Liver (tissue), 3 donors: ENCODE measurements at regions not wholly inside any gene's neighbourhood (a gene's known extent, or its start where the extent isn't known, plus 50 kb on each side); places are given as distances from the start of the nearest gene placed in this dataset.

Experiments
- HNF4A ChIP-seq, 2 donors: conservative IDR thresholded peaks; 2 replicates each; pipeline ENCODE4 v1.6.1; 2016; ENCODE audit warnings: antibody characterized with exemption in 2 of 2, mild to moderate bottlenecking in 2 of 2
- TF ChIP-seq, protein P1 (sequence below): fragments of 150-350 bp; IDR thresholded peaks from 2 replicates; pipeline ENCODE4 v1.5.1; 2017; ENCODE audit warnings: improper control_type of control experiment, low read depth, low read length; ENCODE audit not compliant: missing input control
- donor health status: healthy.
- donor health status: healthy.

- TF ChIP-seq, protein P1, sequence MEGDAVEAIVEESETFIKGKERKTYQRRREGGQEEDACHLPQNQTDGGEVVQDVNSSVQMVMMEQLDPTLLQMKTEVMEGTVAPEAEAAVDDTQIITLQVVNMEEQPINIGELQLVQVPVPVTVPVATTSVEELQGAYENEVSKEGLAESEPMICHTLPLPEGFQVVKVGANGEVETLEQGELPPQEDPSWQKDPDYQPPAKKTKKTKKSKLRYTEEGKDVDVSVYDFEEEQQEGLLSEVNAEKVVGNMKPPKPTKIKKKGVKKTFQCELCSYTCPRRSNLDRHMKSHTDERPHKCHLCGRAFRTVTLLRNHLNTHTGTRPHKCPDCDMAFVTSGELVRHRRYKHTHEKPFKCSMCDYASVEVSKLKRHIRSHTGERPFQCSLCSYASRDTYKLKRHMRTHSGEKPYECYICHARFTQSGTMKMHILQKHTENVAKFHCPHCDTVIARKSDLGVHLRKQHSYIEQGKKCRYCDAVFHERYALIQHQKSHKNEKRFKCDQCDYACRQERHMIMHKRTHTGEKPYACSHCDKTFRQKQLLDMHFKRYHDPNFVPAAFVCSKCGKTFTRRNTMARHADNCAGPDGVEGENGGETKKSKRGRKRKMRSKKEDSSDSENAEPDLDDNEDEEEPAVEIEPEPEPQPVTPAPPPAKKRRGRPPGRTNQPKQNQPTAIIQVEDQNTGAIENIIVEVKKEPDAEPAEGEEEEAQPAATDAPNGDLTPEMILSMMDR, result no peak
- no peak for TF ChIP-seq HNF4A (conservative IDR thresholded peaks at IDR 0.05)
These were observed 143.4 kb downstream of the FAM114A2 start for GRCh38 chr5:153895266-153895665.
